HCT116 (cell line): ENCODE measurements at regions not wholly inside any gene's neighbourhood (a gene's known extent, or its start where the extent isn't known, plus 50 kb on each side); places are given as distances from the start of the nearest gene placed in this dataset.

Experiments used
- ATAC-seq: fragments of 200-7000 bp; cut with Tn5 transposase; 2 replicates; pipeline ENCODE4 v1.9.1; 2020; ENCODE audit warnings: mild to moderate bottlenecking, moderate library complexity
- BruUV-seq: library from RNA; stranded (reverse); fragments of 400-500 nt; replicated peaks from 2 replicates; lab custom pipeline; 2021; lab: Mats Ljungman, UMichigan
- CTCF ChIA-PET: fragments of 300-600 bp; sonication (Branson Sonifier 250); formaldehyde crosslinking; loops from one replicate; lab custom pipeline; 2021; ENCODE audit warnings: antibody characterized with exemption; lab: Charles Lee
- POLR2A ChIA-PET: fragments of 300-600, 350-600 bp; sonication (Branson Sonifier 250); formaldehyde crosslinking; loops from one replicate; lab custom pipeline; 2021; ENCODE audit warnings: antibody characterized with exemption; lab: Charles Lee
- RAD21 ChIA-PET, 2 experiments: fragments of 300-600 bp; sonication (Branson Sonifier 250); formaldehyde crosslinking; loops; one replicate each; lab custom pipeline; 2023; ENCODE audit warnings: low total read pairs in 2 of 2; ENCODE audit not compliant: uncharacterized antibody in 2 of 2, unreplicated experiment in 2 of 2, low non-redundant PET in 1 of 2; lab: Charles Lee
- DNase-seq: peaks from one replicate; pipeline ENCODE4 v3.0.0-alpha.2; 2010; ENCODE audit warnings: low read depth, low spot score
- H2AFZ ChIP-seq: fragments of 200-600 bp; shearing (Covaris generic), sonication (generic); 2 replicates; pipeline ENCODE4 v1.6.1; 2017; ENCODE audit warnings: low read depth, mixed run types, mixed read lengths, antibody characterized with exemption, low read length; ENCODE audit not compliant: poor library complexity, severe bottlenecking
- H3K27ac ChIP-seq: 2 replicates; pipeline ENCODE4 v1.5.1; 2012; ENCODE audit warnings: low read depth, low read length
- H3K27me3 ChIP-seq: fragments of 200-600 bp; sonication (generic); 2 replicates; pipeline ENCODE4 v1.6.1; 2016; ENCODE audit warnings: mixed run types, low read length, mixed read lengths; ENCODE audit not compliant: insufficient read depth
- H3K36me3 ChIP-seq, 2 experiments: fragments of 200-500 bp in 1 of 2; fragments of 200-600 bp in 1 of 2; sonication (Bioruptor generic) in 1 of 2; sonication (generic) in 1 of 2; 2 replicates each; pipeline versions ENCODE4 v1.5.1 to v1.6.1; 2014 to 2016; ENCODE audit warnings: low read length in 2 of 2, inconsistent platforms in 1 of 2, mixed read lengths in 1 of 2, mixed run types in 1 of 2; ENCODE audit not compliant: insufficient read depth in 2 of 2, control insufficient read depth in 1 of 2
- H3K4me1 ChIP-seq, 2 experiments: fragments of 200-600 bp in 1 of 2; sonication (generic) in 1 of 2; 2 replicates each; pipeline versions ENCODE4 v1.5.1 to v1.6.1; 2012 to 2017; ENCODE audit warnings: low read length in 2 of 2, inconsistent platforms in 1 of 2, mild to moderate bottlenecking in 1 of 2, mixed read lengths in 1 of 2, mixed run types in 1 of 2, moderate library complexity in 1 of 2; ENCODE audit not compliant: insufficient read depth in 2 of 2, control insufficient read depth in 1 of 2
- H3K4me2 ChIP-seq: fragments of 200-600 bp; sonication (generic); 2 replicates; pipeline ENCODE4 v1.6.1; 2017; ENCODE audit warnings: mixed run types, low read length, mixed read lengths
- H3K4me3 ChIP-seq, 2 experiments: fragments of 200-600 bp in 1 of 2; sonication (generic) in 1 of 2; replicated peaks in 1 of 2; 2 replicates each; pipeline ENCODE4 v1.5.1; 2011 to 2016; ENCODE audit warnings: low read length in 2 of 2, control low read depth in 1 of 2, low read depth in 1 of 2, mild to moderate bottlenecking in 1 of 2, mixed read lengths in 1 of 2, mixed run types in 1 of 2
- H3K79me2 ChIP-seq: fragments of 200-600 bp; sonication (generic); 2 replicates; pipeline ENCODE4 v1.6.1; 2017; ENCODE audit warnings: mild to moderate bottlenecking, mixed run types, low read length, moderate library complexity, mixed read lengths; ENCODE audit not compliant: insufficient read depth
- H3K9ac ChIP-seq: fragments of 200-600 bp; sonication (generic); 2 replicates; pipeline ENCODE4 v1.6.1; 2016; ENCODE audit warnings: low read length, mixed read lengths
- H3K9me2 ChIP-seq: fragments of 200-600 bp; sonication (generic), shearing (Covaris generic); 2 replicates; pipeline ENCODE4 v1.6.1; 2017; ENCODE audit warnings: mixed run types, mild to moderate bottlenecking, moderate library complexity; ENCODE audit not compliant: insufficient read depth
- H3K9me3 ChIP-seq, 2 experiments: fragments of 200-500 bp in 1 of 2; fragments of 200-600 bp in 1 of 2; sonication (Bioruptor generic) in 1 of 2; sonication (generic) in 1 of 2; 2 replicates each; pipeline ENCODE4 v1.6.1; 2014 to 2017; ENCODE audit warnings: low read length in 2 of 2, mixed read lengths in 2 of 2, inconsistent platforms in 1 of 2, low read depth in 1 of 2, mild to moderate bottlenecking in 1 of 2, mixed run types in 1 of 2, moderate library complexity in 1 of 2; ENCODE audit not compliant: control insufficient read depth in 1 of 2, insufficient read depth in 1 of 2
- H4K20me1 ChIP-seq: fragments of 200-600 bp; sonication (generic), shearing (Covaris generic); 2 replicates; pipeline ENCODE4 v1.6.1; 2017; ENCODE audit warnings: mixed run types, mild to moderate bottlenecking, moderate library complexity; ENCODE audit not compliant: insufficient read depth
- ATF3 ChIP-seq: IDR thresholded peaks from 2 replicates; pipeline ENCODE4 v1.6.1; 2012
- CBX3 ChIP-seq: IDR thresholded peaks from 2 replicates; pipeline ENCODE4 v1.6.1; 2012; ENCODE audit warnings: low read depth
- CEBPB ChIP-seq: IDR thresholded peaks from 2 replicates; pipeline ENCODE4 v1.6.1; 2012; ENCODE audit warnings: low read depth
- CTCF ChIP-seq, 3 experiments: fragments of 200-600 bp in 1 of 3; sonication (generic) in 1 of 3; IDR thresholded peaks in 2 of 3; conservative IDR thresholded peaks in 1 of 3; 2 replicates each; pipeline ENCODE4 v1.5.1; 2012 to 2017; ENCODE audit warnings: low read depth in 2 of 3, low read length in 2 of 3, antibody characterized with exemption in 1 of 3, borderline replicate concordance in 1 of 3, control low read depth in 1 of 3, mild to moderate bottlenecking in 1 of 3, mixed read lengths in 1 of 3, mixed run types in 1 of 3, moderate library complexity in 1 of 3; ENCODE audit not compliant: insufficient read depth in 1 of 3
- EGR1 ChIP-seq: IDR thresholded peaks from 2 replicates; pipeline ENCODE4 v1.6.1; 2012; ENCODE audit warnings: low read depth
- ELF1 ChIP-seq: IDR thresholded peaks from 2 replicates; pipeline ENCODE4 v1.6.1; 2012; ENCODE audit warnings: low read depth, borderline replicate concordance
- EZH2 ChIP-seq: fragments of 200-600 bp; sonication (generic); IDR thresholded peaks from 2 replicates; pipeline ENCODE4 v1.6.1; 2017; ENCODE audit warnings: antibody characterized with exemption, mixed run types
- FOSL1 ChIP-seq: IDR thresholded peaks from 2 replicates; pipeline ENCODE4 v1.6.1; 2012; ENCODE audit warnings: low read depth
- JUND ChIP-seq: IDR thresholded peaks from 2 replicates; pipeline ENCODE4 v1.6.1; 2012
- MAX ChIP-seq: IDR thresholded peaks from 2 replicates; pipeline ENCODE4 v1.6.1; 2012
- POLR2A ChIP-seq: IDR thresholded peaks from 2 replicates; pipeline ENCODE4 v1.7.0; 2011; ENCODE audit warnings: borderline replicate concordance; ENCODE audit not compliant: insufficient read depth, insufficient read length; ENCODE audit errors: extremely low read depth
- RAD21 ChIP-seq: IDR thresholded peaks from 2 replicates; pipeline ENCODE4 v1.6.1; 2012; ENCODE audit warnings: low read depth, mild to moderate bottlenecking
- REST ChIP-seq: IDR thresholded peaks from 2 replicates; pipeline ENCODE4 v1.6.1; 2012; ENCODE audit warnings: low read depth
- SIN3A ChIP-seq: IDR thresholded peaks from 2 replicates; pipeline ENCODE4 v1.6.1; 2012; ENCODE audit warnings: low read depth
- SP1 ChIP-seq: IDR thresholded peaks from 2 replicates; pipeline ENCODE4 v1.6.1; 2012; ENCODE audit warnings: low read depth
- TCF7L2 ChIP-seq: IDR thresholded peaks from 2 replicates; pipeline ENCODE4 v1.7.0; 2011; ENCODE audit warnings: borderline replicate concordance, inconsistent platforms; ENCODE audit not compliant: insufficient read depth, insufficient read length; ENCODE audit errors: extremely low read depth
- ZBTB33 ChIP-seq: IDR thresholded peaks from 2 replicates; pipeline ENCODE4 v1.6.1; 2011; ENCODE audit warnings: mild to moderate bottlenecking, low read length, moderate library complexity; ENCODE audit not compliant: insufficient replicate concordance; ENCODE audit errors: extremely low read depth
- ZFX ChIP-seq: fragments of 450-650 bp; IDR thresholded peaks from 2 replicates; pipeline ENCODE4 v1.6.1; 2017
- intact Hi-C: fragments of 100-400 bp; cut with micrococcal nuclease; formaldehyde crosslinking; loops from 2 replicates; pipeline ENCODE4 v1.10.0; 2022

- TF ChIP-seq JUND (no peak), CEBPB (no peak), SP1 (no peak), TCF7L2 (no peak), EGR1 (no peak), EZH2 (no peak), REST (no peak), CBX3 (no peak), POLR2A (no peak), RAD21 (no peak), ZBTB33 (no peak), ZFX (no peak), CTCF (IDR thresholded peaks at IDR 0.05 in 2 of 3, conservative IDR thresholded peaks at IDR 0.05 in 1 of 3; ENCODE audit: borderline replicate concordance in 1 of 3, insufficient read depth in 1 of 3, low read depth in 2 of 3, low read length in 2 of 3) (no peak), MAX (no peak), FOSL1 (no peak), ATF3 (no peak), SIN3A (no peak), ELF1 (no peak)
- Histone ChIP-seq H3K79me2 (no peaks in the 10 kb centered on the region), H3K4me2 (no peak overlapping the region), H3K36me3 (no peaks in the 10 kb centered on the region), H2AFZ (no peak overlapping the region), H3K9me2 (peaks cover 3% of the 10 kb centered on the region; the same call in 1 of the 2 replicates), H3K27ac (no peak overlapping the region), H3K4me3 (no peak overlapping the region), H3K9ac (no peak overlapping the region), H3K4me1 (no peaks in the 10 kb centered on the region), H3K9me3 (no peaks in the 10 kb centered on the region), H3K27me3 (no peaks in the 10 kb centered on the region), H4K20me1 (no peaks in the 10 kb centered on the region)
- RAD21 ChIA-PET = no interaction called here
- DNase-seq (no peak), ATAC-seq (no peak)
- intact Hi-C loops = no loop called here
- CTCF ChIA-PET = no interaction called here
- no TSS peak for BruUV-seq
- POLR2A ChIA-PET = no interaction called here
Observed at GRCh38 chr5:83837265-83837907, 116.7 kb upstream of the HAPLN1 start.
